ENCODE measurements at regions not wholly inside any gene's neighbourhood (a gene's known extent, or its start where the extent isn't known, plus 50 kb on each side); places are given as distances from the start of the nearest gene placed in this dataset.

- no peak for DNase-seq (ENCODE audit: low read depth)
These were observed 220.7 kb upstream of the ZBED5 start for GRCh38 chr11:11078344-11079086.

- no peak for DNase-seq (ENCODE audit: low read depth)
These were observed 220.0 kb upstream of the ZBED5 start for GRCh38 chr11:11077898-11078297.

GRCh38 chr11:11076879-11077278, 219.0 kb upstream of the ZBED5 start:
- DNase-seq (ENCODE audit: low read depth), result no peak

- DNase-seq (ENCODE audit: low read depth), result no peak
These were observed 218.4 kb upstream of the ZBED5 start for GRCh38 chr11:11076276-11076675.

- DNase-seq (ENCODE audit: low read depth), result no peak
These were observed 217.8 kb upstream of the ZBED5 start for GRCh38 chr11:11075515-11076171.

- DNase-seq (ENCODE audit: low read depth), result no peak
These were observed 217.0 kb upstream of the ZBED5 start for GRCh38 chr11:11074686-11075335.

- no peak for DNase-seq (ENCODE audit: low read depth)
These were observed 216.1 kb upstream of the ZBED5 start for GRCh38 chr11:11073996-11074395.

GRCh38 chr11:11072067-11072466, 214.2 kb upstream of the ZBED5 start:
- DNase-seq (ENCODE audit: low read depth), result no peak

- no peak for DNase-seq (ENCODE audit: low read depth)
These were observed 213.6 kb upstream of the ZBED5 start for GRCh38 chr11:11071486-11071885.

- DNase-seq (ENCODE audit: low read depth), result no peak
These were observed 213.1 kb upstream of the ZBED5 start for GRCh38 chr11:11070976-11071375.

- no peak for DNase-seq (ENCODE audit: low read depth)
These were observed 212.3 kb upstream of the ZBED5 start for GRCh38 chr11:11069841-11070835.

GRCh38 chr11:11068113-11068512, 210.3 kb upstream of the ZBED5 start:
- no peak for DNase-seq (ENCODE audit: low read depth)

GRCh38 chr11:11065396-11065795, 207.5 kb upstream of the ZBED5 start:
- no peak for DNase-seq (ENCODE audit: low read depth)

- DNase-seq (ENCODE audit: low read depth), result no peak
These were observed 199.6 kb upstream of the ZBED5 start for GRCh38 chr11:11057472-11057854.

- DNase-seq (ENCODE audit: low read depth), result no peak
These were observed 199.1 kb upstream of the ZBED5 start for GRCh38 chr11:11056749-11057471.

- DNase-seq (ENCODE audit: low read depth), result no peak
These were observed 198.5 kb upstream of the ZBED5 start for GRCh38 chr11:11056316-11056715.

GRCh38 chr11:11047851-11048610, 190.2 kb upstream of the ZBED5 start:
- no peak for DNase-seq (ENCODE audit: low read depth)

GRCh38 chr11:11046781-11047180, 188.9 kb upstream of the ZBED5 start:
- DNase-seq (ENCODE audit: low read depth), result no peak

- no peak for DNase-seq (ENCODE audit: low read depth)
These were observed 187.5 kb upstream of the ZBED5 start for GRCh38 chr11:11045156-11045930.

All from stimulated activated CD8-positive, alpha-beta memory T cell treated with anti-CD3 and anti-CD28 coated beads, Interleukin-4, amount 100 ng/mL, for 24 hours (primary cell).